ENCODE measurements at regions not wholly inside any gene's neighbourhood (a gene's known extent, or its start where the extent isn't known, plus 50 kb on each side); places are given as distances from the start of the nearest gene placed in this dataset.
A peak's percentile ranks its signal among the peaks of the same experiment; 100 is the strongest.

DNA sequence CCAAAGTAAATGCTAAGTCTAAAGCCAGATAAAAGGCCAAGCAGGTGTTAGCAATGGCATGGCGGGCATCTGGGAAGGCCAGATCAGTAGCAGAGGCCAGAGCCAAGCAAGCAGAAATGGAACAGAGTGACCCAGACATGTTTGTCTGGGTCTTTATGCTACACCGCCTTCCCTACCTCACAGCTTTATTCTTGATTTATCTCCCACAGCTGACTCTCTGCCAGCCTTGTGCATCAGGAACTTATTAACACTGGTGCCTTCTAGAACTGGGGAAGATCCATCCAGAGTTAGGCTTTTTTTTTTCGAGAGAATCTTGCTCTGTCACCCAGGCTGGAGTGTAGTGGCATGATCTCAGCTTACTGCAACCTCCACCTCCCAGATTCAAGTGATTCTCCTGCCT, 112.5 kb upstream of the SLC44A1 start:
- intact Hi-C loops (cut with micrococcal nuclease): no loop called here
- H3K9me3 Mint-ChIP-seq (ENCODE audit: unreplicated experiment): no peaks in the 10 kb centered on the region
- peaks cover 8% of the 10 kb centered on the region for H3K4me1 Mint-ChIP-seq (ENCODE audit: insufficient read depth, unreplicated experiment)
- no peak overlapping the region for H3K4me3 Mint-ChIP-seq (ENCODE audit: unreplicated experiment)
- no peak overlapping the region for H3K27ac Mint-ChIP-seq (ENCODE audit: low read depth, unreplicated experiment)
- DNase-seq (ENCODE audit: unreplicated experiment): no peak
- POLR2A ChIA-PET: no interaction called here
- CTCF ChIA-PET: interaction anchor here (0.8 kb wide), 1 partner anchor 284 kb away, joined by 4 read pairs; no protein-coding TSS in a partner anchor
- no peaks in the 10 kb centered on the region for H3K36me3 Mint-ChIP-seq (ENCODE audit: insufficient read depth, unreplicated experiment)
- H3K27me3 Mint-ChIP-seq (ENCODE audit: insufficient read depth, unreplicated experiment): no peaks in the 10 kb centered on the region
- no peak for TF ChIP-seq CTCF (IDR thresholded peaks at IDR 0.05; ENCODE audit: unreplicated experiment)
- no TSS peak for BruUV-seq (replicated peaks)

- H3K27me3 Mint-ChIP-seq (ENCODE audit: insufficient read depth, unreplicated experiment): no peaks in the 10 kb centered on the region
- ChIA-PET CTCF (interaction anchor here (0.7 to 0.8 kb wide), 2 partner anchors 28 to 284 kb away, joined by 4 read pairs; no protein-coding TSS in a partner anchor), POLR2A (no interaction called here)
- no peaks in the 10 kb centered on the region for H3K36me3 Mint-ChIP-seq (ENCODE audit: insufficient read depth, unreplicated experiment)
- TF ChIP-seq CTCF (IDR thresholded peaks at IDR 0.05; ENCODE audit: unreplicated experiment): no peak
- peak; percentile 27 for DNase-seq (ENCODE audit: unreplicated experiment)
- intact Hi-C loops (cut with micrococcal nuclease): no loop called here
- H3K4me1 Mint-ChIP-seq (ENCODE audit: insufficient read depth, unreplicated experiment): peaks cover 4% of the 10 kb centered on the region
- no peak overlapping the region for H3K27ac Mint-ChIP-seq (ENCODE audit: low read depth, unreplicated experiment)
- no TSS peak for BruUV-seq (replicated peaks)
- no peak overlapping the region for H3K4me3 Mint-ChIP-seq (ENCODE audit: unreplicated experiment)
- no peaks in the 10 kb centered on the region for H3K9me3 Mint-ChIP-seq (ENCODE audit: unreplicated experiment)
Measured at GRCh38 chr9:105132606-105133005, 111.8 kb upstream of the SLC44A1 start.

DNA sequence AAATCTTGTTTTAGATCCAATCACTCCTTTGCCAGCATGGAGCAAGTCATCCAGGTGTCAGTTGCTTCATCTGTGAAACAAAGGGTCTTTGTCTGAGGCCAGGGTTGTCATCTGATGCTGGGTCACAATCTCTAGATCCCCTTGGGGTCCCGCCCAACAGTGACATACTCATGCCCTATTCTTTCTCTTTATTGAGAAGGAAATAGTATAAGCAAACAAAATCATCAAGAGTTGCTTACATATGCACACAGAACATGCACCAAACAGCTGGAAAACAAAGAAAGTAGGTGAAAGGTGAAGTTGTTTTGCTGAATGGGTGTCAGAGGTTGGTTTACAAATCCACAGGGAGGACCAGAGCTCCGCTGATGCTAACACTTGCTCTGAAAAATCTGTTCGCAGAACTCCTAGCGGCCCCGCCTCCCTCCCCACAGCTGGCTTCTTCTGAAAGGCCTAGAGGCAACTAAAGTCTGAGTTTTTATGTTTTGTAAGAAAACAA, 106.1 kb upstream of the SLC44A1 start:
- no peaks in the 10 kb centered on the region for H3K27me3 Mint-ChIP-seq (ENCODE audit: insufficient read depth, unreplicated experiment)
- H3K4me3 Mint-ChIP-seq (ENCODE audit: unreplicated experiment): no peak overlapping the region
- no TSS peak for BruUV-seq (replicated peaks)
- ChIA-PET CTCF (interaction anchor here (0.5 to 0.6 kb wide), 2 partner anchors 102 to 147 kb away, joined by 3 read pairs; no protein-coding TSS in a partner anchor), POLR2A (interaction anchor here (1.1 to 1.4 kb wide), 2 partner anchors 12 to 22 kb away, joined by 3 to 4 read pairs; no protein-coding TSS in a partner anchor)
- H3K9me3 Mint-ChIP-seq (ENCODE audit: unreplicated experiment): no peaks in the 10 kb centered on the region
- TF ChIP-seq CTCF (IDR thresholded peaks at IDR 0.05; ENCODE audit: unreplicated experiment): no peak
- intact Hi-C loops (cut with micrococcal nuclease): no loop called here
- no peak for DNase-seq (ENCODE audit: unreplicated experiment)
- no peak overlapping the region for H3K27ac Mint-ChIP-seq (ENCODE audit: low read depth, unreplicated experiment)
- no peaks in the 10 kb centered on the region for H3K36me3 Mint-ChIP-seq (ENCODE audit: insufficient read depth, unreplicated experiment)
- H3K4me1 Mint-ChIP-seq (ENCODE audit: insufficient read depth, unreplicated experiment): no peaks in the 10 kb centered on the region

DNA sequence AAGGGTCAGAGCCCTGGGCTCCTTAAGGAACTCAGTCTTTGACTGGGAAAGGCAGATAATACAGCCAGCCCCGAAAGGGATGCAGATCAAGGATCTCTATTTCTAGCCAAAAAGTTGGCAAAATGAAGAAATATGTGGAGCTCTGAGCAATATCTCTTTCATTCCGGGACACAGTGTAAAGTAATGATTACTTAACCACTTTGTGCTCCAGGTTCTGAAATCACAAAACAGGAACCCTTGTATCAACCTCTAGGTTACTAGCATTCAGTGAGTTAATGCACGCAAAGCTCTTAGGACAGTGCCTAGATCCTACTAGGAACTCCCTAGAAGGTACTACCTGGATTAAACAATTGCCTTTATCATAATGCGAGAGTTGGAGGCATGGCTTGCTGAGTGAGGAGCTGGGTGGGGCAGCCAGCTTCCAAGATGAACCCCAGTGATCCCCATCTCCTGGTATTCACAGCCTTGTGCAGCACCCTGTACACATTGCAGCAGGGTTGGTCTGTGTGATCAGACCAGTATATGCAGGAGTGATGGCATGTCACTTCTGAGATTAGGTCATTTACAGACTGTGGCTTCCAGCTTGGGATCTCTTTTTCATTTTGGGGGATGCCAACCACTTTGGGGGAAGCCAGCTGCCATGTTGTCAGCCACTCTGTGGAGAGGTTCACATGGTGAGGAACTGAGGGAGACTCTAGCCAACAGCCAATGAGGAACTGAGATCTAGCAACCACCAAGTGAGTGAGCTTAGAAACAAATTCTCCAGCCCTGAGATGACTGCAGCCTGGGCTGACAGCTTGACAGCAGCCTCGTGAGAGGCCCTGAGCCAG, 103.1 kb upstream of the SLC44A1 start:
- H3K36me3 Mint-ChIP-seq (ENCODE audit: insufficient read depth, unreplicated experiment): no peaks in the 10 kb centered on the region
- no peak for DNase-seq (ENCODE audit: unreplicated experiment)
- peaks cover 6% of the 10 kb centered on the region for H3K4me1 Mint-ChIP-seq (ENCODE audit: insufficient read depth, unreplicated experiment)
- no TSS peak for BruUV-seq (replicated peaks)
- H3K4me3 Mint-ChIP-seq (ENCODE audit: unreplicated experiment): no peak overlapping the region
- no peak for TF ChIP-seq CTCF (IDR thresholded peaks at IDR 0.05; ENCODE audit: unreplicated experiment)
- no peaks in the 10 kb centered on the region for H3K9me3 Mint-ChIP-seq (ENCODE audit: unreplicated experiment)
- H3K27me3 Mint-ChIP-seq (ENCODE audit: insufficient read depth, unreplicated experiment): no peaks in the 10 kb centered on the region
- ChIA-PET CTCF (interaction anchor here (0.5 to 1.7 kb wide), 9 partner anchors 14 to 278 kb away, joined by 3 to 8 read pairs (median 3); no protein-coding TSS in a partner anchor), POLR2A (interaction anchor here (1.0 kb wide), 1 partner anchor 113 kb away, joined by 4 read pairs; no protein-coding TSS in a partner anchor)
- H3K27ac Mint-ChIP-seq (ENCODE audit: low read depth, unreplicated experiment): no peak overlapping the region
- intact Hi-C loops (cut with micrococcal nuclease): no loop called here

Measured in MCF 10A (cell line).